GM12873 (cell line): ENCODE measurements at regions not wholly inside any gene's neighbourhood (a gene's known extent, or its start where the extent isn't known, plus 50 kb on each side); places are given as distances from the start of the nearest gene placed in this dataset.

Experiments used
- TF ChIP-seq, protein P1 (sequence below): IDR thresholded peaks from 2 replicates; pipeline ENCODE4 v1.5.1; 2012; ENCODE audit warnings: low read depth, mild to moderate bottlenecking, moderate library complexity, low read length, control low read depth; ENCODE audit not compliant: insufficient read depth; ENCODE audit errors: missing control alignments

DNA sequence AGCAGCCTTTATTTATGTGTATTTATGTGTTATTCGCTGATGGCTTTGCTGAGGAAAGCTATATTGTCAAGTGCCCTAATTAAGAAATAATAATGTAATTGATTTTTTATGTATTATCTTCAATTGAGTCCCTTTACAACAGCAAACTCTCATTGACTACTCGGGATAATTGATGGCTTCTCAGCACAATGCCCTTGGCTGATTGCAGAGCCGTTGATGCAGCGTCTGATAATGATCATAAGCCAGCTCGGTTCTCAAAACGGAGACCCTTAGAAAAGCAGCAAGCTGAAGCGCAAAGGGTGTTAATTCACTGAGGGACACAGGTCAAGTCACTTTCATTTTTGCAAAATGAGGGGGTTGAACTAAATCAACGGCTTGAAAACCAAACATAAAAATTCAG is 357.1 kb upstream of the KCNH8 start:
- TF ChIP-seq, protein P1, sequence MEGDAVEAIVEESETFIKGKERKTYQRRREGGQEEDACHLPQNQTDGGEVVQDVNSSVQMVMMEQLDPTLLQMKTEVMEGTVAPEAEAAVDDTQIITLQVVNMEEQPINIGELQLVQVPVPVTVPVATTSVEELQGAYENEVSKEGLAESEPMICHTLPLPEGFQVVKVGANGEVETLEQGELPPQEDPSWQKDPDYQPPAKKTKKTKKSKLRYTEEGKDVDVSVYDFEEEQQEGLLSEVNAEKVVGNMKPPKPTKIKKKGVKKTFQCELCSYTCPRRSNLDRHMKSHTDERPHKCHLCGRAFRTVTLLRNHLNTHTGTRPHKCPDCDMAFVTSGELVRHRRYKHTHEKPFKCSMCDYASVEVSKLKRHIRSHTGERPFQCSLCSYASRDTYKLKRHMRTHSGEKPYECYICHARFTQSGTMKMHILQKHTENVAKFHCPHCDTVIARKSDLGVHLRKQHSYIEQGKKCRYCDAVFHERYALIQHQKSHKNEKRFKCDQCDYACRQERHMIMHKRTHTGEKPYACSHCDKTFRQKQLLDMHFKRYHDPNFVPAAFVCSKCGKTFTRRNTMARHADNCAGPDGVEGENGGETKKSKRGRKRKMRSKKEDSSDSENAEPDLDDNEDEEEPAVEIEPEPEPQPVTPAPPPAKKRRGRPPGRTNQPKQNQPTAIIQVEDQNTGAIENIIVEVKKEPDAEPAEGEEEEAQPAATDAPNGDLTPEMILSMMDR = no peak

DNA sequence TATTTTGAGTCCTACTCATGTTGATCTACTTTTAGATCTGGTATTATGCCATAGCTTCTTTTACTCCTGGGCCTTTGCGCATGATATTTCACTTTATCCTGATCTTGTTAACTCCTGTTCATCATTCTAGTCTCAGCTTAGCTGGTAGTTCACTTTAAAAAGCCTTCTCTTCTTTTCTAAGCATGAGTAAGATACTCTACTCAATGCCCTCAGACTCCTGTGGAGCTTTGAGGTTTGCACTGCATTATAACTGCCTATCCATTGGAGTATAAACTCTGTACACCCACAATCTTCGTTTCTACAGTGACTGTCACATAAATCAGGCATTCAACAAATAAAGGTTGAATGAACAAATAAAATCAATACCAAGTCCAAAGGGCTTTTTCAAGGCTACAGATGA is 357.9 kb upstream of the KCNH8 start:
- TF ChIP-seq, protein P1 = no peak

DNA sequence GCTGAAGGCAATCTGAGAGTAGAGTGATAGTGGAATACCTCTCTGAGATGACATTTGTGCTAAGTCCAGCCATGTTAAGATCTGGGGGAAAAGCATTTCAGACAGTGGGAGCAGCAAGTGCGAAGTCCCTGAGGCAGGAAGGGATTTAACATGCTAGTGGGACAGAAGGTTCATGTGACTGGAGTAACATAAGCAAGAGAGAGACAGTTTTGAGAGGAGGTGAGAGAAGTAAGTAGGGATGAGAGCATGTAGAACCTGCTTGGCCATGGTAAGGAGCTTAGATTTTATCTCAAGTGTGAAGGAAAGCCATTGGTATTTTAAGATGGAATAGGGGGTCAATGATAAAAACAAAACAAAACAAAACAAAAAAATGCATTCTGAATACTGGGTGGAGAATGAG is 358.6 kb upstream of the KCNH8 start:
- TF ChIP-seq, protein P1 = no peak

DNA sequence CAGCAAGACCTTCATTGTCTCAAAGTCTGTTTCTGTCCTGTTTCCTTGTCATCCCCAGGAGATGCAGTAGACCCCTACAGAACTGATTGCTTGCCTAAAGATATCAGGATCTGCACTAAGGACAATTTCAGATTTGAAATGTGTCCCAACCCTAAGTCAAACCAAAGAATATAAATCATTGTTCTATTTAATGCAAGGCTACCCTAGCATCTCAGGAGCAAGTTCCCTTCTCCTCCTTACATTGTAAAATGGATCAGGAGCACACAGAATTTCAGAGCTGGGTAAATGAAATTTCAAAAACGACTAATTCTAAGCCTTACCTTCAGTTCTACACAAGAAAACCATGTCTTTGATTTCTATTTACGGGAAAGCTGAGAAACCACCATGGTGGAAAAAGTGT is 360.9 kb upstream of the KCNH8 start:
- TF ChIP-seq, protein P1 = no peak

DNA sequence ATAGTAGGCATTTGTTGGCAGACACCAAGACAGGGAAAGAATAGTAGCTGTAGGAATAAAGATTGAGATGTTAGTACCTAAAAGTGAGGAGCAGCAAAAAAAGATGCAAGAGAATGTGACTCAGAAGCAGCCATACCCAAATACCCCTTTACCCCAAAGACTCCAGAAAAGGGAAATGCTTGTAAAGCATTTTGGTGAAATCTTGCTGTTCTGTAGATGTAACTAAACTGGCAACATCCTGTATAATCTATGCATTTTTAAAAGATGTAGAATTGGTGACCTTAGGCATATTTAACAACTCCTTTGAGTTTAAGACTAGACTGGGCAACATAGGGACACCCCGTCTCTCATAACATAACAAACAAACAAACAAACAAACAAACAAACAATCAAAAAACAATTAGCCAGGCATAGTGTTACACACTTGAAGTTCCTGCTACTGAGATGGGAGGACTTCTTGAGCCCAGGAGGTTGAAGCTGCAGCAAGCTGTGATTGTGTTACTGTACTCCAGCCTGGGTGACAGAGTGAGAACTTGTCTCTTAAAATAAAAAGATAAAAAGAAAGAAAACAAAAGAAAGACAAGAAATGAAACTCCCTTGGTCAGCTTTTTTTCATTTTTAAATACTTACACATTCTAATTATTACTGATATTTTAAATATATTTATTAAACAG is 361.5 kb upstream of the KCNH8 start:
- TF ChIP-seq, protein P1 = no peak

DNA sequence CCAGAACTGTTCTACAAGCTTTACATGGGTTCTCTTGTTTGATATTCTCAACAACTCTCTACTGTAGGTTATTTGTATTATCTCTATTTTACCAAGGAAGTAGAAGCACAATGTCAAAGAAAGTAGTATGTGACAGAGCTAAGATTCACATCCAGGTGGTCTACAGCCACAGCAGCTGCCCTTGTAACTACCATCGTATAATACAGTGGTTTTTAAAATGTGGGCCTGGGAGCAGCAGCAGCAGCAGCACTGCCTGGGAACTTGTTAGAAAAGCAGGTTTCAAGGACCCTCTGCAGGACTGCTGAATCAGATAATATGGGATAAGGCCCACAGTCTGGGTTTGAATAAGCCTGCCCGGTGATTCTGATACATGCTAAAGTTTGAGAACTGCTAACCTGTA is 357.1 kb upstream of the SATB1 start:
- TF ChIP-seq, protein P1 = no peak

DNA sequence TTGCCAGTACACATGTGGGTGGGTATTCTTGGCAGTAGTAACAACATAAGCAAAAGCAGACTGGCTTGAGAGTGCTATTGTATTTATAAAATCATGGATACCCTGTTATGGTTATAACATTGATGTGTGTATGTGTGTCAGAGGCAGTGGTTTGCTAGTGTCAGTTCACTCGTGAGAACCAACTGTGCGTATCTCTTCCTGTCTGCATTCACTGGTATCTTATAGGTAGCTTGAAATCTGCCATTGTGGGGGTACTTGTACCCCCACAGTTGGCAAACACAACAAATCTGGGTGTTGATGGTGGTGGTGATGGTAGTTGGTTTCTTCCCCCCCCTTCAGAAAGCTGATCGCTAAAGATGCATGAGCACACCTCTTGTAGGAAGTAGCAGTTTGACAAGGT is 355.8 kb upstream of the SATB1 start:
- TF ChIP-seq, protein P1 = no peak
